ENCODE measurements at regions not wholly inside any gene's neighbourhood (a gene's known extent, or its start where the extent isn't known, plus 50 kb on each side); places are given as distances from the start of the nearest gene placed in this dataset.

DNA sequence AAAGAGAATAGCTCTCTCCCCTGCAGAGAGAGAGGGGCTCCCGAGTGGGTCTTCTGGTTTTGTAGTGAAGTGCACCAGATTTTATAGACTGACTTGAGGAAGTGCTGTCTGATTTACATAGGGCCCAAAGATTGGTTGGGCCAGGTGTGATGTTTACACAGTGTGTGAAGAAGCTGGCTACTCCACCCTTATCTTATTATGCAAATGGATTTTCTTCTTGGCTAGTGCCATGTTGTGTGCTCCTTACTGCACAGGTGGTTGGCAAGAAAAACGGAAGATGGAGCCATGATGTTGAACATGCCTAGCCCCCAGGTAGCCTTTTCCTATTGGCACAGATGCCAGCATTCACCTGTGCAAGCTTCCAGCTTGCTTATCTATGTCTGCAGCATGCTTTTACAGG is 112.4 kb upstream of the ARHGAP24 start:
- TF ChIP-seq, protein P1, sequence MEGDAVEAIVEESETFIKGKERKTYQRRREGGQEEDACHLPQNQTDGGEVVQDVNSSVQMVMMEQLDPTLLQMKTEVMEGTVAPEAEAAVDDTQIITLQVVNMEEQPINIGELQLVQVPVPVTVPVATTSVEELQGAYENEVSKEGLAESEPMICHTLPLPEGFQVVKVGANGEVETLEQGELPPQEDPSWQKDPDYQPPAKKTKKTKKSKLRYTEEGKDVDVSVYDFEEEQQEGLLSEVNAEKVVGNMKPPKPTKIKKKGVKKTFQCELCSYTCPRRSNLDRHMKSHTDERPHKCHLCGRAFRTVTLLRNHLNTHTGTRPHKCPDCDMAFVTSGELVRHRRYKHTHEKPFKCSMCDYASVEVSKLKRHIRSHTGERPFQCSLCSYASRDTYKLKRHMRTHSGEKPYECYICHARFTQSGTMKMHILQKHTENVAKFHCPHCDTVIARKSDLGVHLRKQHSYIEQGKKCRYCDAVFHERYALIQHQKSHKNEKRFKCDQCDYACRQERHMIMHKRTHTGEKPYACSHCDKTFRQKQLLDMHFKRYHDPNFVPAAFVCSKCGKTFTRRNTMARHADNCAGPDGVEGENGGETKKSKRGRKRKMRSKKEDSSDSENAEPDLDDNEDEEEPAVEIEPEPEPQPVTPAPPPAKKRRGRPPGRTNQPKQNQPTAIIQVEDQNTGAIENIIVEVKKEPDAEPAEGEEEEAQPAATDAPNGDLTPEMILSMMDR (IDR thresholded peaks at IDR 0.05) = no peak
- TF ChIP-seq POLR2A (IDR thresholded peaks at IDR 0.05) = no peak
